ENCODE measurements at regions not wholly inside any gene's neighbourhood (a gene's known extent, or its start where the extent isn't known, plus 50 kb on each side); places are given as distances from the start of the nearest gene placed in this dataset.
"Not testable (repeated sequence)": the region's sequence is repeated elsewhere in the genome, so short reads cannot be mapped to it uniquely, and the experiment has no call there.

- Mint-ChIP-seq H3K27me3 (no peaks in the 10 kb centered on the region), H3K36me3 (no peaks in the 10 kb centered on the region), H3K27ac (no peak overlapping the region), H3K4me1 (no peaks in the 10 kb centered on the region), H3K4me3 (no peak overlapping the region), H3K9me3 (no peaks in the 10 kb centered on the region)
These were observed 568.1 kb upstream of the LINC00305 start for GRCh38 chr18:64717026-64717425.

DNA sequence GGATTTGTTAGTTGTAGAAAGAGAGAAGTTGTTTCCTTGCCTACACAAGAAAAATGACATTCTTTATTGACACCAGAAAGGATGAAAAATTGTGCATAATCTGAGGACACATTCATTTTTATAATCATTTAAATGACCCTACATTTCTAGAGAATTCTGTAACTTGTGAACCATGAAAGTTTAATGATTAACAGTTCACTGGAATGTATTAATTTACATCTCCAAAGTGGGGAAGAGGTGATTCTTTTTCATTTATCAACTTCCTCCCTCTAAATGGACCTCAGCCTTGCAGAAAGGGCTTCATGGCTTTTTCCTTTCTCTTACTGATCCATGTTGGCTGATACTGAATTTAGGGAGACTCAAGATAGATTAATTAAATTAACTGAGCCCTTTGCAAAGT is 565.2 kb upstream of the LINC00305 start:
- Mint-ChIP-seq H3K36me3 (no peaks in the 10 kb centered on the region), H3K9me3 (no peaks in the 10 kb centered on the region), H3K4me3 (no peak overlapping the region), H3K4me1 (no peaks in the 10 kb centered on the region), H3K27ac (no peak overlapping the region), H3K27me3 (no peaks in the 10 kb centered on the region)

- no peaks in the 10 kb centered on the region for H3K36me3 Mint-ChIP-seq
- H3K27me3 Mint-ChIP-seq: no peaks in the 10 kb centered on the region
- H3K4me1 Mint-ChIP-seq: no peaks in the 10 kb centered on the region
- no peaks in the 10 kb centered on the region for H3K9me3 Mint-ChIP-seq
- H3K4me3 Mint-ChIP-seq: no peak overlapping the region
- H3K27ac Mint-ChIP-seq: no peak overlapping the region
These were observed 564.4 kb upstream of the LINC00305 start for GRCh38 chr18:64713284-64713683.

GRCh38 chr18:64712035-64712434 is 563.1 kb upstream of the LINC00305 start:
- no peaks in the 10 kb centered on the region for H3K36me3 Mint-ChIP-seq
- H3K27me3 Mint-ChIP-seq: no peaks in the 10 kb centered on the region
- no peak overlapping the region for H3K27ac Mint-ChIP-seq
- no peaks in the 10 kb centered on the region for H3K4me1 Mint-ChIP-seq
- no peak overlapping the region for H3K4me3 Mint-ChIP-seq
- no peaks in the 10 kb centered on the region for H3K9me3 Mint-ChIP-seq

GRCh38 chr18:64710105-64710861 is 561.4 kb upstream of the LINC00305 start:
- H3K27me3 Mint-ChIP-seq: no peaks in the 10 kb centered on the region
- H3K27ac Mint-ChIP-seq: no peak overlapping the region
- H3K9me3 Mint-ChIP-seq: no peaks in the 10 kb centered on the region

DNA sequence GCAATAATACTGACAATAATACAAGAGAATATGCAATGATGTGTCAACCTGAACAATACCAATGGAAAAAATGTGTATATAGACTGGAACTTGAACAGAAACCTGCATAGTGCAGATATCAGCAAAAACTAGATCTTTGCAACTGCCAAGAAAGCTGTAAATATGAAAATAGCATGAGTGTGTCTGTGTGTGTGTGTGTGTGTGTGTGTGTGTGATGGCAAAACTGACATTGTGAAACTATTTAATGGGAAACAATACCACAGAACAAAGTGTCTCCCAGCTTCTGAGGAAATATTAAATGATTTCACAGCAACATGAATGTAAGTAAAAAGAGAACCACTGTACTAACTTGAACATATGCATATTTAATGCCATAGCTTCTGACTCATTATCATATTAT is 558.2 kb upstream of the LINC00305 start:
- Mint-ChIP-seq H3K36me3 (no peaks in the 10 kb centered on the region), H3K27ac (no peak overlapping the region)

More at GRCh38 chr18:64710105-64710861, 561.4 kb upstream of the LINC00305 start:
- no peaks in the 10 kb centered on the region for H3K4me1 Mint-ChIP-seq
- no peak overlapping the region for H3K4me3 Mint-ChIP-seq
- H3K36me3 Mint-ChIP-seq: no peaks in the 10 kb centered on the region

GRCh38 chr18:64699081-64699480 is 550.2 kb upstream of the LINC00305 start:
- Mint-ChIP-seq H3K4me1 (no peaks in the 10 kb centered on the region), H3K27me3 (no peaks in the 10 kb centered on the region), H3K4me3 (no peak overlapping the region), H3K9me3 (peaks cover 6% of the 10 kb centered on the region), H3K36me3 (no peaks in the 10 kb centered on the region), H3K27ac (no peak overlapping the region)

More for the DNA sequence above, 558.2 kb upstream of the LINC00305 start:
- no peak overlapping the region for H3K4me3 Mint-ChIP-seq
- no peaks in the 10 kb centered on the region for H3K4me1 Mint-ChIP-seq
- no peaks in the 10 kb centered on the region for H3K27me3 Mint-ChIP-seq
- peaks cover 6% of the 10 kb centered on the region for H3K9me3 Mint-ChIP-seq

- no peak overlapping the region for H3K27ac Mint-ChIP-seq
- no peak overlapping the region for H3K4me3 Mint-ChIP-seq
- no peaks in the 10 kb centered on the region for H3K36me3 Mint-ChIP-seq
- H3K4me1 Mint-ChIP-seq: no peaks in the 10 kb centered on the region
- H3K27me3 Mint-ChIP-seq: no peaks in the 10 kb centered on the region
- no peaks in the 10 kb centered on the region for H3K9me3 Mint-ChIP-seq
These were observed 547.1 kb upstream of the LINC00305 start for GRCh38 chr18:64695851-64696553.

DNA sequence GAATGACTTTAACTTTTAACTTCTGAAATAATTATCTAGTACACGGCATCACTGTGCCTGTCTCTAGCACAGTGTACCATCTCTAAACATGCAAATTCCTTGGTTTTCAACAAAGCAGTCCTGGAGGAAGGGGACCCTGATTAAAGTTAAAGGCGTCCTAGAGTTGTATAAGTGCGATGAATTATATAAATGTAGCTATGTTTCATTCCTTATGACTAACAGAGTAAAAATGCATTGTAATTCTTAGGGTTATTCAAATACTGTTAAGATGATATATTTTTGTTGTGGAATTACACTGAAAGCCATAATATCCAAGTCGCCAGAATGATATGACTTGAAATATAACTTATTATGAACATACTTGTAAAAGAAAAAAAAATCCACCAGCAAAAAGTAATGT is 544.9 kb upstream of the LINC00305 start:
- no peaks in the 10 kb centered on the region for H3K27me3 Mint-ChIP-seq
- no peaks in the 10 kb centered on the region for H3K36me3 Mint-ChIP-seq
- H3K9me3 Mint-ChIP-seq: no peaks in the 10 kb centered on the region
- H3K4me3 Mint-ChIP-seq: no peak overlapping the region
- H3K27ac Mint-ChIP-seq: no peak overlapping the region
- no peaks in the 10 kb centered on the region for H3K4me1 Mint-ChIP-seq

GRCh38 chr18:64692826-64693225 is 543.9 kb upstream of the LINC00305 start:
- Mint-ChIP-seq H3K9me3 (no peaks in the 10 kb centered on the region), H3K36me3 (no peaks in the 10 kb centered on the region), H3K4me3 (no peak overlapping the region), H3K27me3 (no peaks in the 10 kb centered on the region), H3K27ac (no peak overlapping the region), H3K4me1 (no peaks in the 10 kb centered on the region)

- Mint-ChIP-seq H3K36me3 (no peaks in the 10 kb centered on the region), H3K4me1 (no peaks in the 10 kb centered on the region), H3K4me3 (no peak overlapping the region), H3K27me3 (no peaks in the 10 kb centered on the region), H3K27ac (no peak overlapping the region), H3K9me3 (peaks cover 6% of the 10 kb centered on the region)
These were observed 530.2 kb upstream of the LINC00305 start for GRCh38 chr18:64679121-64679520.

GRCh38 chr18:64678048-64678447 is 529.2 kb upstream of the LINC00305 start:
- Mint-ChIP-seq H3K27me3 (no peaks in the 10 kb centered on the region), H3K4me1 (no peaks in the 10 kb centered on the region), H3K27ac (no peak overlapping the region), H3K9me3 (peaks cover 4% of the 10 kb centered on the region), H3K4me3 (no peak overlapping the region), H3K36me3 (no peaks in the 10 kb centered on the region)

GRCh38 chr18:64674694-64675093 is 525.8 kb upstream of the LINC00305 start:
- Mint-ChIP-seq H3K36me3 (no peaks in the 10 kb centered on the region), H3K27me3 (no peaks in the 10 kb centered on the region)

GRCh38 chr18:64671293-64671692 is 522.4 kb upstream of the LINC00305 start:
- H3K36me3 Mint-ChIP-seq, H3K9me3 Mint-ChIP-seq, H3K27ac Mint-ChIP-seq, H3K4me1 Mint-ChIP-seq, H3K27me3 Mint-ChIP-seq, H3K4me3 Mint-ChIP-seq: not testable (repeated sequence)

More at GRCh38 chr18:64674694-64675093, 525.8 kb upstream of the LINC00305 start:
- H3K27ac Mint-ChIP-seq: no peak overlapping the region
- peaks cover 4% of the 10 kb centered on the region for H3K9me3 Mint-ChIP-seq
- no peaks in the 10 kb centered on the region for H3K4me1 Mint-ChIP-seq
- H3K4me3 Mint-ChIP-seq: no peak overlapping the region

- Mint-ChIP-seq H3K4me1 (no peaks in the 10 kb centered on the region), H3K27me3 (no peaks in the 10 kb centered on the region), H3K4me3 (no peak overlapping the region), H3K27ac (no peak overlapping the region), H3K9me3 (peaks cover 4% of the 10 kb centered on the region), H3K36me3 (no peaks in the 10 kb centered on the region)
These were observed 519.6 kb upstream of the LINC00305 start for GRCh38 chr18:64668461-64668962.

GRCh38 chr18:64663086-64663485 is 514.2 kb upstream of the LINC00305 start:
- Mint-ChIP-seq H3K36me3 (no peaks in the 10 kb centered on the region), H3K27me3 (no peaks in the 10 kb centered on the region), H3K4me3 (no peak overlapping the region), H3K27ac (no peak overlapping the region), H3K9me3 (no peaks in the 10 kb centered on the region), H3K4me1 (no peaks in the 10 kb centered on the region)
